ENCODE measurements at regions not wholly inside any gene's neighbourhood (a gene's known extent, or its start where the extent isn't known, plus 50 kb on each side); places are given as distances from the start of the nearest gene placed in this dataset.

GRCh38 chr5:15031180-15031579, 159.6 kb upstream of the ANKH start:
- Histone ChIP-seq H2AFZ (ENCODE audit: low read depth, low read length) (no peak overlapping the region), H4K20me1 (ENCODE audit: insufficient read depth, low read length) (no peaks in the 10 kb centered on the region), H3K27me3 (ENCODE audit: low read depth, low read length) (no peaks in the 10 kb centered on the region), H3K9ac (ENCODE audit: low read length) (no peak overlapping the region), H3K27ac (ENCODE audit: low read length) (no peak overlapping the region), H3K4me1 (ENCODE audit: low read length) (no peaks in the 10 kb centered on the region), H3K9me3 (ENCODE audit: insufficient read depth, low read length) (no peaks in the 10 kb centered on the region), H3K79me2 (ENCODE audit: low read length) (no peaks in the 10 kb centered on the region), H3K4me3 (ENCODE audit: low read length) (no peak overlapping the region), H3K4me2 (ENCODE audit: low read length) (no peak overlapping the region), H3K36me3 (replicated peaks; ENCODE audit: low read depth, low read length) (no peaks in the 10 kb centered on the region)
- TF ChIP-seq EZH2phosphoT487 (IDR thresholded peaks at IDR 0.05; ENCODE audit: low read depth): no peak
- TF ChIP-seq, protein P1, sequence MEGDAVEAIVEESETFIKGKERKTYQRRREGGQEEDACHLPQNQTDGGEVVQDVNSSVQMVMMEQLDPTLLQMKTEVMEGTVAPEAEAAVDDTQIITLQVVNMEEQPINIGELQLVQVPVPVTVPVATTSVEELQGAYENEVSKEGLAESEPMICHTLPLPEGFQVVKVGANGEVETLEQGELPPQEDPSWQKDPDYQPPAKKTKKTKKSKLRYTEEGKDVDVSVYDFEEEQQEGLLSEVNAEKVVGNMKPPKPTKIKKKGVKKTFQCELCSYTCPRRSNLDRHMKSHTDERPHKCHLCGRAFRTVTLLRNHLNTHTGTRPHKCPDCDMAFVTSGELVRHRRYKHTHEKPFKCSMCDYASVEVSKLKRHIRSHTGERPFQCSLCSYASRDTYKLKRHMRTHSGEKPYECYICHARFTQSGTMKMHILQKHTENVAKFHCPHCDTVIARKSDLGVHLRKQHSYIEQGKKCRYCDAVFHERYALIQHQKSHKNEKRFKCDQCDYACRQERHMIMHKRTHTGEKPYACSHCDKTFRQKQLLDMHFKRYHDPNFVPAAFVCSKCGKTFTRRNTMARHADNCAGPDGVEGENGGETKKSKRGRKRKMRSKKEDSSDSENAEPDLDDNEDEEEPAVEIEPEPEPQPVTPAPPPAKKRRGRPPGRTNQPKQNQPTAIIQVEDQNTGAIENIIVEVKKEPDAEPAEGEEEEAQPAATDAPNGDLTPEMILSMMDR (IDR thresholded peaks at IDR 0.05; ENCODE audit: low read depth, low read length): no peak

DNA sequence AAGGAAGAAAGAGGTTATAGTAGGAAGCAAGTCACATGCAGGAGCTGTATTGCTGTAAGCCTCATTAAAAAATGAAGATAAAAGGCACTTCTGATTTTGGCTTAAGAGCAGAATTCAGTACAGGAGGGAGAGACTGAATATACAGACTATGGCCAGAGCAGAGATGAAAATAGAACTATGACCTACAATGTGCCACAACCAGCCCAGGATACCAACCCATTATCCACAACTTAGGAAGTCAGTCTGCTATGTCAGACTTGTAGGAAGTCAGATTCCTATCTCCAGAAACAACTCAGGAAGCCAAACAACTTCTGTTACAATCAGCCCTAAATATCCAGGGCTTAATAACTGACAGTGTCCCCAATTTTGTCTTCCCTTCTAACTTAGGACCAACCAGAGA, 156.2 kb upstream of the ANKH start:
- Histone ChIP-seq H3K4me1 (ENCODE audit: low read length) (no peaks in the 10 kb centered on the region), H2AFZ (ENCODE audit: low read depth, low read length) (no peak overlapping the region), H3K36me3 (replicated peaks; ENCODE audit: low read depth, low read length) (no peaks in the 10 kb centered on the region), H3K27me3 (ENCODE audit: low read depth, low read length) (no peaks in the 10 kb centered on the region), H3K4me3 (ENCODE audit: low read length) (no peak overlapping the region), H3K79me2 (ENCODE audit: low read length) (no peaks in the 10 kb centered on the region), H3K4me2 (ENCODE audit: low read length) (no peak overlapping the region), H3K9me3 (ENCODE audit: insufficient read depth, low read length) (no peaks in the 10 kb centered on the region), H3K9ac (ENCODE audit: low read length) (no peak overlapping the region), H4K20me1 (ENCODE audit: insufficient read depth, low read length) (no peaks in the 10 kb centered on the region), H3K27ac (ENCODE audit: low read length) (no peak overlapping the region)
- TF ChIP-seq EZH2phosphoT487 (IDR thresholded peaks at IDR 0.05; ENCODE audit: low read depth): no peak
- TF ChIP-seq, protein P1 (IDR thresholded peaks at IDR 0.05; ENCODE audit: low read depth, low read length): no peak

- Histone ChIP-seq H3K27me3 (ENCODE audit: low read depth, low read length) (no peaks in the 10 kb centered on the region), H3K79me2 (ENCODE audit: low read length) (no peaks in the 10 kb centered on the region), H2AFZ (ENCODE audit: low read depth, low read length) (no peak overlapping the region), H3K4me3 (ENCODE audit: low read length) (no peak overlapping the region), H3K9me3 (ENCODE audit: insufficient read depth, low read length) (no peaks in the 10 kb centered on the region), H3K4me2 (ENCODE audit: low read length) (no peak overlapping the region), H3K9ac (ENCODE audit: low read length) (no peak overlapping the region), H3K36me3 (replicated peaks; ENCODE audit: low read depth, low read length) (no peaks in the 10 kb centered on the region), H4K20me1 (ENCODE audit: insufficient read depth, low read length) (no peaks in the 10 kb centered on the region), H3K4me1 (ENCODE audit: low read length) (no peaks in the 10 kb centered on the region), H3K27ac (ENCODE audit: low read length) (no peak overlapping the region)
- TF ChIP-seq, protein P1 (IDR thresholded peaks at IDR 0.05; ENCODE audit: low read depth, low read length): no peak
- TF ChIP-seq EZH2phosphoT487 (IDR thresholded peaks at IDR 0.05; ENCODE audit: low read depth): no peak
Measured at GRCh38 chr5:15026944-15027343, 155.4 kb upstream of the ANKH start.

DNA sequence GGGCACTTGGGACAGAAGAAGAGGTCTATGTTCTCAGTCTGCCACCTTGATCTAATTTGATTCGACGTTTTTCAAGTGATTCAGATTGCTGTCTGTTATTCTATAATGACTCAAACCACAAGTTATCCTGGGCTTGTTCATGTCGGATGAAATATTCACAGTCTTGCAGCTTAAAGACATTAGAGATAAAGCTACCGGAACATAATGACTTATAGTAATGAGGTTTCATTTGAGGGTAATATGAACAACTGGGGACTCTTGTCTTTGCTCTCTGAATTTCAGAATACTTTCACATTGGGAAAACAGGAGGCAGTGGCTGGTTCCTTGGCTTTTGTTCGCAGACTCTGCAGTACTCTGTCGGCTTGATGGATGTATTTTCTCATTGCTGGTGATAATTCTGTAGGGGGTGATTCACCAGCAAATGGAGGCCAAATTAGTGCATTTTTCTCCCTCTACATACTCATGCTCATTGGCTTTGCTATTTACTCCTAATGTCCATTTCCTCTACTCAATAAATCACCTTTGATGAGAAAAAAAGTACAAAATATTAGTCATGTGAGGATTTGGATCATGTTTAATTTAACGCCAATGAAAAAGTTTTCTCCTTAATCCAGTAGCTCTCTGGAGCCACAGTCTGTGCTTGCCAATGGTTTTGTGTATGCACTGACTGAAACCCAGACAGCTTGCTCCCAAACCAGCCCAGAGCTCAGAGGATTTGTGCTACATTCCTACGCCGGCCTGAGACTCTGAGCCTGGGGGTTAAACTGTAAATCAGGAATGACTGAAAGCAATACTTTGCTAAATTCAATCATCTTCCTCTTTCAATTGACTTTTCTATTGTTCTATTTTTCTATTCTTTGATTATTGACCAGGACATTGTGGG, 154.7 kb upstream of the ANKH start:
- Histone ChIP-seq H3K9ac (ENCODE audit: low read length) (no peak overlapping the region), H3K27ac (ENCODE audit: low read length) (no peak overlapping the region), H3K9me3 (ENCODE audit: insufficient read depth, low read length) (no peaks in the 10 kb centered on the region), H3K4me2 (ENCODE audit: low read length) (no peak overlapping the region), H3K79me2 (ENCODE audit: low read length) (no peaks in the 10 kb centered on the region), H2AFZ (ENCODE audit: low read depth, low read length) (no peak overlapping the region), H3K4me1 (ENCODE audit: low read length) (no peaks in the 10 kb centered on the region), H3K36me3 (replicated peaks; ENCODE audit: low read depth, low read length) (no peaks in the 10 kb centered on the region), H3K4me3 (ENCODE audit: low read length) (no peak overlapping the region), H4K20me1 (ENCODE audit: insufficient read depth, low read length) (no peaks in the 10 kb centered on the region), H3K27me3 (ENCODE audit: low read depth, low read length) (no peaks in the 10 kb centered on the region)
- TF ChIP-seq, protein P1 (IDR thresholded peaks at IDR 0.05; ENCODE audit: low read depth, low read length): no peak
- no peak for TF ChIP-seq EZH2phosphoT487 (IDR thresholded peaks at IDR 0.05; ENCODE audit: low read depth)

Data from OCI-LY3 (cell line).